Activated CD8-positive, alpha-beta T cell treated with anti-CD3 and anti-CD28 coated beads for 36 hours (primary cell): ENCODE measurements at regions not wholly inside any gene's neighbourhood (a gene's known extent, or its start where the extent isn't known, plus 50 kb on each side); places are given as distances from the start of the nearest gene placed in this dataset.

Source experiments
- ATAC-seq: fragments of 200-7000 bp; cut with Tn5 transposase; one replicate; pipeline ENCODE4 v1.10.0; 2021; ENCODE audit warnings: mild to moderate bottlenecking, moderate library complexity
- CTCF ChIA-PET: fragments of 350-600 bp; sonication (Branson Sonifier 250); formaldehyde crosslinking; loops from one replicate; lab custom pipeline; 2021; ENCODE audit warnings: antibody characterized with exemption; lab: Charles Lee
- POLR2A ChIA-PET: fragments of 350-600 bp; sonication (Branson Sonifier 250); formaldehyde crosslinking; loops from one replicate; lab custom pipeline; 2021; ENCODE audit warnings: antibody characterized with exemption; lab: Charles Lee
- DNase-seq: peaks from one replicate; pipeline ENCODE4 v3.0.0-alpha.2; 2020
- H3K27ac Mint-ChIP-seq: one replicate; pipeline ENCODE4 v1.8.0; 2021; ENCODE audit warnings: mild to moderate bottlenecking, mixed read lengths
- H3K27me3 Mint-ChIP-seq: one replicate; pipeline ENCODE4 v1.8.0; 2021; ENCODE audit warnings: mixed read lengths
- H3K36me3 Mint-ChIP-seq: one replicate; pipeline ENCODE4 v1.8.0; 2021; ENCODE audit warnings: low read depth, mixed read lengths
- H3K4me1 Mint-ChIP-seq: one replicate; pipeline ENCODE4 v1.8.0; 2021; ENCODE audit warnings: low read depth, mixed read lengths
- H3K4me3 Mint-ChIP-seq: one replicate; pipeline ENCODE4 v1.8.0; 2021; ENCODE audit warnings: mild to moderate bottlenecking, moderate library complexity, mixed read lengths
- H3K9me3 Mint-ChIP-seq: one replicate; pipeline ENCODE4 v1.8.0; 2021; ENCODE audit warnings: mixed read lengths
- intact Hi-C: fragments of 100-400 bp; cut with micrococcal nuclease; formaldehyde crosslinking; loops from one replicate; pipeline ENCODE4 v1.10.0; 2022
- TF ChIP-seq, protein P1 (sequence below): fragments of 200-600 bp; IDR thresholded peaks from one replicate; pipeline ENCODE4 v1.8.0; 2022; ENCODE audit warnings: antibody characterized with exemption, mild to moderate bottlenecking

DNA sequence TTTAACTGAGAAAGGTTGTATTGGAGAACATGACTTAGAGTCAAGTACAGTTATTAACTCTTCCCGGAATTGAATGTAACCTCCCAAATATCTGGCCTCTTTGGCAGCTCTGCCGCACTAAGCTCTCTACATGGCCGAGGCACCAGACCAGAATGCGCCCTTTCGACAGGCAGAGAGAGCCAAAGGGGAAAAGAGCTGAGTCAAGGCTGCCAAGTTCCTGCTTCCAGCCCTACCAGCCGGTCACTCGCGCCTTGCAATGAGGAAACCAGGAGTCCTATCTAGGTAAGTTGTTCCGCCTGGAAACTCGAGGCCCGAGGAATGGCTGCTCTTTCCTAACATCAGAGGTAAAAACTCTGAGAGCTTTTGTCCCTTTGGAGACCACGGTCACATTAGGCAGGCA is 172.2 kb downstream of the BRMS1L start:
- CTCF ChIA-PET, result interaction anchor here (1.2 to 1.6 kb wide), 3 partner anchors 20 to 119 kb away, joined by 3 to 4 read pairs (median 4); no protein-coding TSS in a partner anchor
- intact Hi-C loops, result no loop called here
- DNase-seq (no peak), ATAC-seq (no peak)
- POLR2A ChIA-PET, result no interaction called here
- H3K27me3 Mint-ChIP-seq, result peaks cover 1% of the 10 kb centered on the region
- no peak overlapping the region for H3K4me3 Mint-ChIP-seq
- no peaks in the 10 kb centered on the region for H3K4me1 Mint-ChIP-seq
- no peak overlapping the region for H3K27ac Mint-ChIP-seq
- TF ChIP-seq, protein P1, sequence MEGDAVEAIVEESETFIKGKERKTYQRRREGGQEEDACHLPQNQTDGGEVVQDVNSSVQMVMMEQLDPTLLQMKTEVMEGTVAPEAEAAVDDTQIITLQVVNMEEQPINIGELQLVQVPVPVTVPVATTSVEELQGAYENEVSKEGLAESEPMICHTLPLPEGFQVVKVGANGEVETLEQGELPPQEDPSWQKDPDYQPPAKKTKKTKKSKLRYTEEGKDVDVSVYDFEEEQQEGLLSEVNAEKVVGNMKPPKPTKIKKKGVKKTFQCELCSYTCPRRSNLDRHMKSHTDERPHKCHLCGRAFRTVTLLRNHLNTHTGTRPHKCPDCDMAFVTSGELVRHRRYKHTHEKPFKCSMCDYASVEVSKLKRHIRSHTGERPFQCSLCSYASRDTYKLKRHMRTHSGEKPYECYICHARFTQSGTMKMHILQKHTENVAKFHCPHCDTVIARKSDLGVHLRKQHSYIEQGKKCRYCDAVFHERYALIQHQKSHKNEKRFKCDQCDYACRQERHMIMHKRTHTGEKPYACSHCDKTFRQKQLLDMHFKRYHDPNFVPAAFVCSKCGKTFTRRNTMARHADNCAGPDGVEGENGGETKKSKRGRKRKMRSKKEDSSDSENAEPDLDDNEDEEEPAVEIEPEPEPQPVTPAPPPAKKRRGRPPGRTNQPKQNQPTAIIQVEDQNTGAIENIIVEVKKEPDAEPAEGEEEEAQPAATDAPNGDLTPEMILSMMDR, result no peak
- H3K9me3 Mint-ChIP-seq, result no peaks in the 10 kb centered on the region
- H3K36me3 Mint-ChIP-seq, result no peaks in the 10 kb centered on the region

DNA sequence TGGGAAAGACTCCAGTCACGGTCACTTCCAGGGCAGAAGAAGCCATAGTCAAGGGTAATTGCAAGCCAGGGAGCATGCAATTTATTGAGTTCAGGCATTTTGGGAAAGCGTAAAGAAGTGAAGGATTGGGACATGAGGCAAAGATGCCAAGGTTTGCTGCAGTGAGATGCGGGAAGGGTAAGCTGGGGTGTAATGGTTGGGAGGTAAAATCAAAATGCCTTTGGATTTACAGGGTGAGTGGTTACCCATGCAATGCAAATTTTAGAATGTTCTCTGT is 167.5 kb downstream of the BRMS1L start:
- no peak for ATAC-seq
- TF ChIP-seq, protein P1, result no peak
- Mint-ChIP-seq H3K27ac (no peak overlapping the region), H3K36me3 (no peaks in the 10 kb centered on the region), H3K27me3 (no peaks in the 10 kb centered on the region), H3K4me3 (no peak overlapping the region), H3K4me1 (no peaks in the 10 kb centered on the region), H3K9me3 (no peaks in the 10 kb centered on the region)
- intact Hi-C loops, result no loop called here
- ChIA-PET POLR2A (no interaction called here), CTCF (no interaction called here)
- no peak for DNase-seq

DNA sequence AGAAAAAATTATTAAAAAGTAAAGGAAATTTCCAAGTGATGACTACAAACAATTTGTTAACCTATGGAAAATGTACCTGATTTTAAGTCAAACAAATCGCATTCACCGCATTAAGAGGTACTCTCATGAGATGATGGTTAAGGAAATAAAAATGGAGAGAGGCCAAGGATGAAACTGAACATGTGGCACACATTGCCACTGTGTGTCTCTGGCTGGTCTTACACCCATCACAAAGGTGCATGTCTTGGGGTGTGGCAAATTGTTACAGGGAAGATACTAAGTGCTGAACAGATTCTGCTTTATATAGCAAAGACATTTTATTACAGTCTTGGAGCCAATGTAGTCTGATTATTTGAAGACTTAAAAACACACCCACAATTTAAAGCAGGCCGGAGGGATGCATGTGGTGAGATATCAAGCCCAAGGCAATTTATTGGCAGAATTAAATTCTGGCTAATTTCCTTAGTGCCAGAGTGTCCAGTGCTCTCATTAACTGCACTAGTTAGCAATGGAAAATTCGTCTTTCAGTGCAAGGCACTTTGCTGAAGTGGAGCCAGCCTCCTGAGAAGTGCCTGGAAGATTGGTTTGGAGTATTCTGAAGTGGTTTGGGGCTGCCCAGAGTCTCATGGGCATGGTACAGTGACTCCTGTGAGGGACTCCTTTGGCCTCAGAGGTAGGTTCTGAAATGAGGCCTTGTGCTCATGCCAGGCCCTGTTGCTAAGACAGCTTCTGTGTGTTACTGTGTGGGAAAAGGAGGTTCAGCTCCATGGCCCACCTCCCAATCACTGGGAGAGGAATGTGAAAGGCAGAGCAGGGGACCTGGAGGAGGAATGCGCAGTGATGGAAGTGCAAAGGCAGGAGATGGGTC is 166.9 kb downstream of the BRMS1L start:
- Mint-ChIP-seq H3K4me1 (no peaks in the 10 kb centered on the region), H3K27ac (no peak overlapping the region), H3K36me3 (no peaks in the 10 kb centered on the region), H3K9me3 (no peaks in the 10 kb centered on the region), H3K27me3 (no peaks in the 10 kb centered on the region), H3K4me3 (no peak overlapping the region)
- ATAC-seq (no peak), DNase-seq (no peak)
- ChIA-PET POLR2A (no interaction called here), CTCF (no interaction called here)
- intact Hi-C loops, result no loop called here
- TF ChIP-seq, protein P1, result no peak

DNA sequence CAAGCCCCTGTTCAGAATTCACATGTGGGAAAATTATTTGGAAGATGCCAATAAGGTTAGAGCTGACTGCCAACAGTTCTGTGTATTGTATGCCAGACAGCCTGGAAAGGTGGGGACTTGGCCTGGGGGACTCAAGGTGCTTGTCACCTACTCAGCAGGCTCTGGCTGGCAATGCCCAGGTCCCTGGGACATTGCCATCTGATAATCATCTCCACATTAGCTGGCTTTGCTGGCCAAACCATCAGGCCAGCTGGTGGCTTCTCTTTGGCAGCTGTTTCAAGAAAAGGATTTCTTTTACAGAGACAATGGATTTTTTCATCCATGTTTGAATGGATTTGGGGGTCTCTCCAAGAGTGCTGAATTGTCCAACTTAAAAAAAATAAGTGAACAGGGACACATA is 165.2 kb downstream of the BRMS1L start:
- Mint-ChIP-seq H3K4me3 (no peak overlapping the region), H3K36me3 (no peaks in the 10 kb centered on the region), H3K27me3 (no peaks in the 10 kb centered on the region), H3K4me1 (no peaks in the 10 kb centered on the region), H3K27ac (no peak overlapping the region), H3K9me3 (no peaks in the 10 kb centered on the region)
- intact Hi-C loops, result no loop called here
- POLR2A ChIA-PET, result no interaction called here
- no peak for ATAC-seq
- TF ChIP-seq, protein P1, result no peak
- CTCF ChIA-PET, result interaction anchor here (0.5 kb wide), 1 partner anchor 192 kb away, joined by 3 read pairs; no protein-coding TSS in a partner anchor
- no peak for DNase-seq

DNA sequence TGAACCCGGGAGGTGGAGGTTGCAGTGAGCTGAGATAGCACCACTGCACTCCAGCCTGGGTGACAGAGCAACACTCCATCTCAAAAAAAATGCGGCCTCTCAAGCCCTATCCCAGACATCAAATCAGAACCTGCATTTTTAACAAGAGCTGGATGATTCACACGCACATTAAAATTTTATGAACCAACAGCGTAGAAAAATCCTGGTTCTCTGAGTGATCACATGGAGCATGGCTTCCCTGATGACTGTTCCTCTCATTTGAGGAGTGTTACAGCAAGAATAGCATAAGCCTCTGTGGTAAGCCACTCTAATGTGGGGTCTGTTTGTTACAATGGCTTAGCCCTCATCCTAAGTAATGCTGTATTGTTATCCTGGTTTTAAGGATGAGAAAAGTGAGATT is 163.6 kb downstream of the BRMS1L start:
- CTCF ChIA-PET, result no interaction called here
- H3K36me3 Mint-ChIP-seq, result no peaks in the 10 kb centered on the region
- H3K4me3 Mint-ChIP-seq, result no peak overlapping the region
- H3K4me1 Mint-ChIP-seq, result peaks cover 8% of the 10 kb centered on the region
- DNase-seq (no peak), ATAC-seq (no peak)
- TF ChIP-seq, protein P1, result no peak
- intact Hi-C loops, result no loop called here
- no peaks in the 10 kb centered on the region for H3K9me3 Mint-ChIP-seq
- no peaks in the 10 kb centered on the region for H3K27me3 Mint-ChIP-seq
- POLR2A ChIA-PET, result no interaction called here
- H3K27ac Mint-ChIP-seq, result no peak overlapping the region
